ENCODE measurements at regions not wholly inside any gene's neighbourhood (a gene's known extent, or its start where the extent isn't known, plus 50 kb on each side); places are given as distances from the start of the nearest gene placed in this dataset.

DNA sequence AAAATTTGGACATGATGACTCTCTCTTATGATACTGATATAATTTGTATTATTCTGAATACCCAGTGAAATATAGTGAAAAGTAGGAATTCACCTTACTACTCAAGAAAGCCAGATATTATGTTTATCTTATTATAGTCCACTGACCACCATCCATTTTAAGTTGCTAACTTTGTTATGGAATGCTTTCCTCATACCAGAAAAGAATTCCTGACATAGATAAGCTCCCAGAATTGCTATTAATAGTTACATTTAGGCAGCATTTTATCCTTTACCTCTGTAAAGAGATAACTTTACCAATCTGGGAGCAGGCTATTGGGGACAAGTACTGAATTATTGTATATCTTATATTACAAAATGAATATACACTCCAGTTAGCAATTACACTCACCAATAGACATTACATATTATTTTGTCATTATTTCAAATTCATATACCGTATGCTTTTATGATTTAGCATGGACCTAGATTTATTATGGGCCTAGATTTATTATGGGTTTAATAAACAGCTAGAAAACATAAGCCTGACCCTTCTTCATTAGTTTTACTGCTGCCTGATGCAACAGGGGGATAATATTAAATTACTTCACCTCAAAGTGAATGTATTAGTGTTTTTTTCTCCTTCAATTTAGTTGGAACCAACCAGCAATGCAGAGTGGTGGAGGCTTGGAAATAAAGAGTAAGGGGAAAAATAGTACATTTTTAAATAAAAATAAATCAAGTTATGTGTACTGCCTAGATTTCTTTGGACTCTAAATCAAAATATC is 1886.1 kb downstream of the PCDH9 start:
- Histone ChIP-seq H2BK15ac (ENCODE audit: low read depth, low read length) (no peak overlapping the region), H3K18ac (ENCODE audit: insufficient read length, low read depth, low read length) (no peak overlapping the region), H3K9ac (ENCODE audit: extremely low read depth, insufficient read length, low read length) (no peak overlapping the region), H3T11ph (ENCODE audit: low read length) (no peak overlapping the region), H4K91ac (ENCODE audit: insufficient read length, low read depth, low read length) (no peak overlapping the region), H3K27me3 (ENCODE audit: insufficient read depth, low read length) (no peaks in the 10 kb centered on the region), H3K56ac (ENCODE audit: insufficient read length, low read depth, low read length) (no peak overlapping the region), H3K14ac (ENCODE audit: insufficient read depth, low read length) (no peak overlapping the region), H3K4me1 (ENCODE audit: insufficient read depth, low read length) (no peaks in the 10 kb centered on the region), H3K9me3 (ENCODE audit: control insufficient read depth, low read depth, low read length) (no peaks in the 10 kb centered on the region), H4K5ac (ENCODE audit: insufficient read length, low read depth, low read length) (no peak overlapping the region), H3K4ac (ENCODE audit: low read depth, low read length) (no peak overlapping the region), H3K4me2 (ENCODE audit: insufficient read depth, insufficient read length, low read length) (no peak overlapping the region), H2AK5ac (ENCODE audit: insufficient read length, low read length) (no peak overlapping the region), H3K23ac (ENCODE audit: insufficient read length, low read depth, low read length) (no peak overlapping the region), H3K27ac (ENCODE audit: insufficient read length, low read depth, low read length) (no peak overlapping the region), H3K79me2 (ENCODE audit: insufficient read depth, low read length) (no peaks in the 10 kb centered on the region), H3K23me2 (ENCODE audit: insufficient read length, low read depth, low read length, poor library complexity, severe bottlenecking) (no peaks in the 10 kb centered on the region), H2BK120ac (ENCODE audit: low read depth, low read length, poor library complexity, severe bottlenecking) (no peak overlapping the region), H2BK12ac (ENCODE audit: insufficient read length, low read depth, low read length) (no peak overlapping the region), H2AFZ (ENCODE audit: low read length) (no peak overlapping the region), H2BK5ac (ENCODE audit: insufficient read length, low read length) (no peak overlapping the region), H3K79me1 (ENCODE audit: insufficient read depth, low read depth, low read length, poor library complexity, severe bottlenecking) (no peaks in the 10 kb centered on the region), H2BK20ac (ENCODE audit: low read depth, low read length, poor library complexity, severe bottlenecking) (no peak overlapping the region), H4K8ac (replicated peaks; ENCODE audit: insufficient read length, low read depth, low read length) (no peak overlapping the region), H4K20me1 (ENCODE audit: control insufficient read depth, insufficient read depth, insufficient read length) (no peaks in the 10 kb centered on the region)
- no peaks in the 10 kb centered on the region; the same call in 1 of the 2 replicates for H3K27me3 Mint-ChIP-seq (ENCODE audit: low read depth)
- peaks cover 0 to 2% (median 0%) of the 10 kb centered on the region in 3 experiments; a peak in 2 of 7 replicates for H3K36me3 Mint-ChIP-seq (ENCODE audit: insufficient read depth in 1 of 3, low read depth in 3 of 3)
- peaks cover 3 to 6% of the 10 kb centered on the region in 2 experiments; a peak in 1 of 4 replicates for H3K4me1 Mint-ChIP-seq
- H3K27ac Mint-ChIP-seq, result no peak overlapping the region
- no peak for TF ChIP-seq CTCF (conservative IDR thresholded peaks at IDR 0.05)
- WGBS (ENCODE audit: extremely low coverage, insufficient read length, low lambda C conversion rate), result no CpG with 5 or more reads among the region's 1 CpG
- no peak overlapping the region for H3K4me3 Mint-ChIP-seq
- H3K9me3 Mint-ChIP-seq, result peaks cover 0 to 2% of the 10 kb centered on the region in 2 experiments; a peak in 3 of 5 replicates
- DNase-seq, result no peak
